ENCODE measurements at regions not wholly inside any gene's neighbourhood (a gene's known extent, or its start where the extent isn't known, plus 50 kb on each side); places are given as distances from the start of the nearest gene placed in this dataset.

GRCh38 chr2:120531365-120531764 is 185.4 kb downstream of the INHBB start:
- Histone ChIP-seq H3K27me3 (ENCODE audit: control insufficient read depth, insufficient read depth, low read length) (no peaks in the 10 kb centered on the region; the same call in 1 of the 2 replicates), H3K4me3 (ENCODE audit: insufficient read depth, low read depth, low read length) (no peak overlapping the region), H3K36me3 (replicated peaks; ENCODE audit: control insufficient read depth, insufficient read depth, low read length) (no peaks in the 10 kb centered on the region)
- no peak for DNase-seq

DNA sequence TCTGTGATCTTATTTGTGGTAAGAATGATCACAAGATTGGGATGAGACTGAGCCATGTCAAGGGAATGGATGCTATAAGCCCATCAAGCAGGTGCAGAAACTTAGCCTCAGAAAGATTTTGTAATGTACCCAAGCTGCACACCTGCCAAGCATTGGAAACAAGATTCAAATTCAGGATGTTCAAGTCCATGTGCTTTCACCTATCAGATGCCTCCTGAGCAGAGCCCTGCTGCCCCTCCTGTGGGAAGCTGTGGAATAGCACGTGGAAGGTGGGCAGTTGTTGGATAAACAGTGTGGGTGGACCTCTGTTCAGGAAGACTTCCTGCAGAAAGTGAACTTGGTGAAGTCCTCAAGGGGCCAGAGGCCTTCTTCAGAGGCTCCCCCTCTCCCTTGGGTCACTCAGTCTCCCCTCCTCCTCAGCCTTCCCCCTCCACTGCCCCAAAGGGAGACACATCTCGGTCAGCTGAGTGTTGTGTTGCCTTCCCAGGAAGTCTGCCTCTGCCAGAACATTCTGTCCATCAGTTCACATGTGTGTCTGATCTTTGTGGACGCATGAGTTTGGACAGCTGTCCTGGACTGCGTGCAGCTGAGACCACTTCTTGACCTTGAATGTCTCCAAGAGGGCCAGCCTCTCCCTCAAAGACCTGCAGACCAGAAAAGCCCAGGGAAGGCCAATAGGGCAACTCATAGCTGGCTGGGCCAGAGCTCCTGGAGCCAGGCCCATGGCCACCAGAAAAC is 186.1 kb downstream of the INHBB start:
- no peak for DNase-seq
- Histone ChIP-seq H3K4me3 (ENCODE audit: insufficient read depth, low read depth, low read length) (no peak overlapping the region), H3K36me3 (replicated peaks; ENCODE audit: control insufficient read depth, insufficient read depth, low read length) (no peaks in the 10 kb centered on the region), H3K27me3 (ENCODE audit: control insufficient read depth, insufficient read depth, low read length) (no peaks in the 10 kb centered on the region; the same call in 1 of the 2 replicates)

- no peaks in the 10 kb centered on the region; the same call in 1 of the 2 replicates for H3K27me3 ChIP-seq (ENCODE audit: control insufficient read depth, insufficient read depth, low read length)
- H3K36me3 ChIP-seq (replicated peaks; ENCODE audit: control insufficient read depth, insufficient read depth, low read length), result no peaks in the 10 kb centered on the region
- DNase-seq, result no peak
- H3K4me3 ChIP-seq (ENCODE audit: insufficient read depth, low read depth, low read length), result no peak overlapping the region
These were observed 187.7 kb downstream of the INHBB start for GRCh38 chr2:120533625-120534024.

- DNase-seq, result no peak
- no peaks in the 10 kb centered on the region; the same call in 1 of the 2 replicates for H3K27me3 ChIP-seq (ENCODE audit: control insufficient read depth, insufficient read depth, low read length)
- H3K36me3 ChIP-seq (replicated peaks; ENCODE audit: control insufficient read depth, insufficient read depth, low read length), result no peaks in the 10 kb centered on the region
- H3K4me3 ChIP-seq (ENCODE audit: insufficient read depth, low read depth, low read length), result no peak overlapping the region
These were observed 188.5 kb downstream of the INHBB start for GRCh38 chr2:120534457-120534856.

- no peak for DNase-seq
- no peaks in the 10 kb centered on the region; the same call in 1 of the 2 replicates for H3K27me3 ChIP-seq (ENCODE audit: control insufficient read depth, insufficient read depth, low read length)
- H3K36me3 ChIP-seq (replicated peaks; ENCODE audit: control insufficient read depth, insufficient read depth, low read length), result no peaks in the 10 kb centered on the region
- H3K4me3 ChIP-seq (ENCODE audit: insufficient read depth, low read depth, low read length), result no peak overlapping the region
These were observed 189.1 kb downstream of the INHBB start for GRCh38 chr2:120535081-120535480.

DNA sequence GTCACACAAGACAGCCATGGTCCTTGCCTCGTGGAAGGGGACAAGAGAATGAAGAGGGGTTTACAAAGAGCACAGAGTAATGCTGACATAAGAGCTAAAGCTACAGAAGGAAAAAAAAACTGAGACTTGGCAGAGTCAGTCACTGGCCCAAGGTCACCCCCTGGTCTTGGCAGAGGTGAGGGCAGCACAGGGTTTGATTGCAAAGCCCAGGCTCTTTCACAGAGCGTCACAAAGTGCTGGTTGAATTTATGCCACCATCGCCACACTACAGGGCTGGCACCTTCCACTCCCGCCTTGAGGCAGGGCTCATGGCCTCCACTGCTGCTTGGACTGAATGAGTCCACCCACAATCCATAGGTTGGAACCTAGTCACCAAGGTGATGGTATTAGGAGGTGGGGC is 190.2 kb downstream of the INHBB start:
- Histone ChIP-seq H3K4me3 (ENCODE audit: insufficient read depth, low read depth, low read length) (no peak overlapping the region), H3K27me3 (ENCODE audit: control insufficient read depth, insufficient read depth, low read length) (no peaks in the 10 kb centered on the region; the same call in 1 of the 2 replicates), H3K36me3 (replicated peaks; ENCODE audit: control insufficient read depth, insufficient read depth, low read length) (no peaks in the 10 kb centered on the region)
- no peak for DNase-seq

- Histone ChIP-seq H3K36me3 (replicated peaks; ENCODE audit: control insufficient read depth, insufficient read depth, low read length) (no peaks in the 10 kb centered on the region), H3K4me3 (ENCODE audit: insufficient read depth, low read depth, low read length) (no peak overlapping the region), H3K27me3 (ENCODE audit: control insufficient read depth, insufficient read depth, low read length) (0 out of 2 replicates have a peak, but pooled peaks cover under 1% of the 10 kb centered on the region)
- DNase-seq, result no peak
These were observed 192.9 kb downstream of the INHBB start for GRCh38 chr2:120538691-120539423.

DNA sequence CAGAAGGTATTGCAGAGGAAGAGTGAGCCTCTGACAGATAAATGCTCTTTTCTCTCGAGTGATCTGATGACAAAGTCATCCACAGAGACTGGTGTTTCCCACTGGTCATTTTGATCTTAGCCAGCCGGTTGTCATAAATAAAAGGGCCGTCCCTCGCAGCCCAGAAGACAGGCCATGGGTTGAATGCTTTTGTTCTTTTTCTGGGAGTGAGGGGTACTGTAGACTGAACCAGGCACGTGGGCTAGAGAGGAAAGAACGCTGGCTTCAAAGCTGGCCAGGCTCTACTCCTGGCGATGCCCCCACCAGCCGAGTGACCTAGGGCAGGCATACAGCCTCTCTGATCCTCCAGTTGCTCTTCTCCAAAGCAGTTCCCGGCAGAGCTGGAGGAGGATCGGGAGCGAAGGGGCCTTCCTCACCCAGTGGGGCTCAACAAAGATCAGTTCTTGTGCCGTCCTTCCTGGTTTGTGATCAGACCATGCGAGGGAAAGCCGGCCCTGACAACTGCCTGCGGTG is 193.5 kb downstream of the INHBB start:
- H3K4me3 ChIP-seq (ENCODE audit: insufficient read depth, low read depth, low read length), result no peak overlapping the region
- H3K36me3 ChIP-seq (replicated peaks; ENCODE audit: control insufficient read depth, insufficient read depth, low read length), result no peaks in the 10 kb centered on the region
- H3K27me3 ChIP-seq (ENCODE audit: control insufficient read depth, insufficient read depth, low read length), result 0 out of 2 replicates have a peak, but pooled peaks cover 2% of the 10 kb centered on the region
- DNase-seq, result no peak

GRCh38 chr2:120539937-120540718 is 194.2 kb downstream of the INHBB start:
- peak; percentile 66 for DNase-seq
- Histone ChIP-seq H3K27me3 (ENCODE audit: control insufficient read depth, insufficient read depth, low read length) (0 out of 2 replicates have a peak, but pooled peaks cover 2% of the 10 kb centered on the region), H3K4me3 (ENCODE audit: insufficient read depth, low read depth, low read length) (no peak overlapping the region), H3K36me3 (replicated peaks; ENCODE audit: control insufficient read depth, insufficient read depth, low read length) (no peaks in the 10 kb centered on the region)

- H3K27me3 ChIP-seq (ENCODE audit: control insufficient read depth, insufficient read depth, low read length), result 0 out of 2 replicates have a peak, but pooled peaks cover 2% of the 10 kb centered on the region
- no peak overlapping the region for H3K4me3 ChIP-seq (ENCODE audit: insufficient read depth, low read depth, low read length)
- DNase-seq, result no peak
- H3K36me3 ChIP-seq (replicated peaks; ENCODE audit: control insufficient read depth, insufficient read depth, low read length), result no peaks in the 10 kb centered on the region
These were observed 194.7 kb upstream of the GLI2 start for GRCh38 chr2:120540719-120541552.

GRCh38 chr2:120541553-120541932 is 194.1 kb upstream of the GLI2 start:
- Histone ChIP-seq H3K4me3 (ENCODE audit: insufficient read depth, low read depth, low read length) (no peak overlapping the region), H3K27me3 (ENCODE audit: control insufficient read depth, insufficient read depth, low read length) (0 out of 2 replicates have a peak, but pooled peaks cover 2% of the 10 kb centered on the region), H3K36me3 (replicated peaks; ENCODE audit: control insufficient read depth, insufficient read depth, low read length) (no peaks in the 10 kb centered on the region)
- no peak for DNase-seq

- no peaks in the 10 kb centered on the region for H3K36me3 ChIP-seq (replicated peaks; ENCODE audit: control insufficient read depth, insufficient read depth, low read length)
- 0 out of 2 replicates have a peak, but pooled peaks cover 2% of the 10 kb centered on the region for H3K27me3 ChIP-seq (ENCODE audit: control insufficient read depth, insufficient read depth, low read length)
- H3K4me3 ChIP-seq (ENCODE audit: insufficient read depth, low read depth, low read length), result no peak overlapping the region
- DNase-seq, result no peak
These were observed 193.5 kb upstream of the GLI2 start for GRCh38 chr2:120541972-120542670.

GRCh38 chr2:120542911-120543527 is 192.6 kb upstream of the GLI2 start:
- no peak for DNase-seq
- H3K4me3 ChIP-seq (ENCODE audit: insufficient read depth, low read depth, low read length), result no peak overlapping the region
- no peaks in the 10 kb centered on the region for H3K36me3 ChIP-seq (replicated peaks; ENCODE audit: control insufficient read depth, insufficient read depth, low read length)
- H3K27me3 ChIP-seq (ENCODE audit: control insufficient read depth, insufficient read depth, low read length), result 0 out of 2 replicates have a peak, but pooled peaks cover 2% of the 10 kb centered on the region

Data from H7 (cell line).